Neural crest cell (in vitro differentiated cells): ENCODE measurements at regions not wholly inside any gene's neighbourhood (a gene's known extent, or its start where the extent isn't known, plus 50 kb on each side); places are given as distances from the start of the nearest gene placed in this dataset.
A peak's percentile ranks its signal among the peaks of the same experiment; 100 is the strongest.
"Not testable (repeated sequence)": the region's sequence is repeated elsewhere in the genome, so short reads cannot be mapped to it uniquely, and the experiment has no call there.

Source experiments
- DNase-seq: peaks from one replicate; pipeline ENCODE4 v3.0.0; 2021; ENCODE audit warnings: low read depth, mixed read lengths, low spot score
- H3K27ac Mint-ChIP-seq: one replicate; pipeline ENCODE4 v1.8.0; 2021; ENCODE audit warnings: mild to moderate bottlenecking, mixed read lengths; ENCODE audit not compliant: unreplicated experiment
- H3K27me3 Mint-ChIP-seq: 2 replicates; pipeline ENCODE4 v1.8.0; 2021; ENCODE audit warnings: low read depth, mild to moderate bottlenecking, mixed read lengths
- H3K36me3 Mint-ChIP-seq: 2 replicates; pipeline ENCODE4 v1.8.0; 2021; ENCODE audit warnings: low read depth, mild to moderate bottlenecking, mixed read lengths
- H3K4me1 Mint-ChIP-seq: 2 replicates; pipeline ENCODE4 v1.8.0; 2021; ENCODE audit warnings: mixed read lengths
- H3K4me3 Mint-ChIP-seq: one replicate; pipeline ENCODE4 v1.8.0; 2021; ENCODE audit warnings: mild to moderate bottlenecking, mixed read lengths
- H3K9me3 Mint-ChIP-seq: 2 replicates; pipeline ENCODE4 v1.8.0; 2021; ENCODE audit warnings: mixed read lengths
- TF ChIP-seq, protein P1 (sequence below): fragments of 200-600 bp; sonication (generic); conservative IDR thresholded peaks from 2 replicates; pipeline ENCODE4 v1.5.0; 2021; ENCODE audit warnings: antibody characterized with exemption, mild to moderate bottlenecking

DNA sequence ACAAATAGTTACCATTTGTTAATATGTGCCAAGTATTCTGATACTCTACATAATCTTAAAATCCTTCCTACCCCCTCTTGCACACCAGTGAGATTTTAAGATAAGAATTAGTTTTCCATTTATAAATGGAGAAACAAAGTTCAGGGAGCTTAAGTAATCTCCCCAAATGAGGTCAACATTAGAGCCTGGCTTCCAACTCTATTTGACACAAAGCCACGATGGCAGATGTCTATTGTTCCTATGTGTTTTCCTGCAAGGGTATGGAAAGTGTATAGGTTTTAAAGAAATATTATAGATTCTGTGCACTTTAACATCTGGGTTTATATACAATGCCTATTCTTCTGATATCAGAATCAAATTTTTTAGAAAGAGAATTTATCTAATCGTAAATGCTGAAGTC lies 143.9 kb upstream of the SEMA3C start:
- DNase-seq: no peak
- TF ChIP-seq, protein P1, sequence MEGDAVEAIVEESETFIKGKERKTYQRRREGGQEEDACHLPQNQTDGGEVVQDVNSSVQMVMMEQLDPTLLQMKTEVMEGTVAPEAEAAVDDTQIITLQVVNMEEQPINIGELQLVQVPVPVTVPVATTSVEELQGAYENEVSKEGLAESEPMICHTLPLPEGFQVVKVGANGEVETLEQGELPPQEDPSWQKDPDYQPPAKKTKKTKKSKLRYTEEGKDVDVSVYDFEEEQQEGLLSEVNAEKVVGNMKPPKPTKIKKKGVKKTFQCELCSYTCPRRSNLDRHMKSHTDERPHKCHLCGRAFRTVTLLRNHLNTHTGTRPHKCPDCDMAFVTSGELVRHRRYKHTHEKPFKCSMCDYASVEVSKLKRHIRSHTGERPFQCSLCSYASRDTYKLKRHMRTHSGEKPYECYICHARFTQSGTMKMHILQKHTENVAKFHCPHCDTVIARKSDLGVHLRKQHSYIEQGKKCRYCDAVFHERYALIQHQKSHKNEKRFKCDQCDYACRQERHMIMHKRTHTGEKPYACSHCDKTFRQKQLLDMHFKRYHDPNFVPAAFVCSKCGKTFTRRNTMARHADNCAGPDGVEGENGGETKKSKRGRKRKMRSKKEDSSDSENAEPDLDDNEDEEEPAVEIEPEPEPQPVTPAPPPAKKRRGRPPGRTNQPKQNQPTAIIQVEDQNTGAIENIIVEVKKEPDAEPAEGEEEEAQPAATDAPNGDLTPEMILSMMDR: no peak

DNA sequence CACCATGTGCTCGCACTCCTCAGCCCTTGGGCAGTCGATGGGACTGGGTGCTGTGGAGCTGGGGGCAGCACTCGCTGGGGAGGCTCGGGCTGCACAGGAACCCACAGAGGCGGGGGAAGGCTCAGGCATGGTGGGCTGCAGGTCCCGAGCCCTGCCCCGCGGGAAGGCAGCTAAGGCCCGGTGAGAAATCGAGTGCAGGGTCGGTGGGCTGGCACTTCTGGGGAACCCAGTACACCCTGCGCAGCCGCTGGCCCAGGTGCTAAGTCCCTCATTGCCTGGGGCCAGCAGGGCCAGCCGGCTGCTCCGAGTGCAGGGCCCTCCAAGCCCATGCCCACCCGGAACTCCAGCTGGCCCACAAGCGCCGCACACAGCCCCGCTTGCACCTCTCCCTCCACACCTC lies 138.6 kb upstream of the SEMA3C start:
- not testable (repeated sequence) for H3K9me3 Mint-ChIP-seq, H3K27me3 Mint-ChIP-seq, H3K36me3 Mint-ChIP-seq, H3K4me1 Mint-ChIP-seq, DNase-seq, H3K4me3 Mint-ChIP-seq, H3K27ac Mint-ChIP-seq

More for the DNA sequence above, 143.9 kb upstream of the SEMA3C start:
- Mint-ChIP-seq H3K4me1 (peaks cover 30% of the 10 kb centered on the region), H3K4me3 (no peak overlapping the region), H3K9me3 (no peaks in the 10 kb centered on the region), H3K27me3 (no peaks in the 10 kb centered on the region), H3K27ac (no peak overlapping the region), H3K36me3 (no peaks in the 10 kb centered on the region)

DNA sequence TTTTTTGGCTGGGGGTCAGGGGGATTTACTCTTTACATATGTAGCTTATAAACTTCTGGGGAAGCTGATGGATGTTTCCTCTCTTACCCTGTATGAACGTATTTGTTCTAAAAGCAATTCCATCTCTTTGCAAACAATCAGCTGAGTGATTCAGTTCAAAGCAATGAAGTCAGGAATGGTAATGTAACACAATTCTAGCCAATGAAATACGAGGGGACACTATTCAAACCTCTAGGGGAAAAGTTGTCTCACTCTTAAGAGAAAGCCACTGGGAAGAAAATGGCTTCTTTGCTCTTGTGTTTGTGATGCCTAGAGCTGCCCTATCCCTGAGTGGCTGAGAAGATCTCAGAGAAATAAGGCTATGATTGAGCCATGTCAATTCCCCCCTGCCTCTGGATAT lies 134.8 kb upstream of the SEMA3C start:
- Mint-ChIP-seq H3K4me1 (peaks cover 24% of the 10 kb centered on the region), H3K27ac (no peak overlapping the region), H3K9me3 (peaks cover 21% of the 10 kb centered on the region), H3K36me3 (peaks cover 19% of the 10 kb centered on the region), H3K4me3 (no peak overlapping the region), H3K27me3 (no peaks in the 10 kb centered on the region)
- no peak for DNase-seq
- TF ChIP-seq, protein P1: no peak

DNA sequence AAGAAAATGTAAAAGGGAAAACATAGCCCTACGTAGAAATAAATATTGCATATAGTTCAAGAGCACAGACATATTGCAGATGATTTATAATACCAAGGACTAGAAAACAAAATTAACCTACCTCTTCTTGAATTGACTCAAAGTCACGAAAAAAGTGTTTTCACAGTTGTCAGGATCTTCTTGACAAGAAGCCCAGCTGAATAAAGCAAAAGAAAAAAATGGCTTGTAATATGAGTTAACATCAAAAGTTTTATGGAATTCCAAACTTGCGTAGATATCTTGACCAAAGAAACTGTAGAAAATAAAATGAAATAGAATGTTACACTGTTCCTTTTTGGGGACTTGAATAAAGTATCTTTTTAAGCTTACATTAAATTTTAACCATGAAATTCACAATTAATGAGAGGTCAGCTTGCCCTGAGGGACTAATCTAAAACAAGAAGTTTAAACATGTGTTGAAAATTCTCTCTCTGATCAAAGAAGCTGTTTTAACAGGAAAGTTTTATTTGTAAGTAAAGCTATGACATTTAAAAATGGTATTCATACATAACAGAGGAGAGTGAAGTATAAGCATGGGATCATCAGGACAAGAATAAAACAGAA lies 133.1 kb upstream of the SEMA3C start:
- no peak overlapping the region for H3K4me3 Mint-ChIP-seq
- H3K4me1 Mint-ChIP-seq: peaks cover 24% of the 10 kb centered on the region
- H3K27me3 Mint-ChIP-seq: no peaks in the 10 kb centered on the region
- no peak for DNase-seq
- TF ChIP-seq, protein P1: no peak
- peaks cover 25% of the 10 kb centered on the region for H3K36me3 Mint-ChIP-seq
- H3K27ac Mint-ChIP-seq: peak overlapping the region; percentile 27
- peaks cover 23% of the 10 kb centered on the region for H3K9me3 Mint-ChIP-seq

DNA sequence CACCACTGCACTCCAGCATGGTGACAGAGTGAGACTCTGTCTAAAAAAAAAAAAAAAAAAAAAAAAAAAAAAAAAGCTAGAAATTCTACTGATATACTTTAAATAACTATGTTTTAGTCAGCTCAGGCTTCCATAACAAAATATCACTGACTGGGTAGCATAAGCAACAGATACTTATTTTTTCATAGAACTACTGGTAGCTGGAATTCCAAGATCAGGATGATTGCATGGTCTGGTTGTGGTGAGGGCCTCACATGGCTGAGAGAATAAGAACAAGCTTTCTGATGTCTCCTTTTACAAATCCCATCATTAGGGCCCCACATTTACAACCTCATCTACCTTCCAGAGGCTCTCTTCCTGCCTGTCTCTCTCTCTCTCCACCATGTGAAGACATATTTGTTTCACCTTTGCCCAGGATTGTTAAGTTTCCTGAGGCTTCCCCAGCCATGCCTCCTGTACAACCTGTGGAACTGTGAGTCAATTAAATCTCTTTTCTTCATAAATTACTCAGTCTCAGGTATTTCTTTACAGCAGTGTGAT lies 126.7 kb upstream of the SEMA3C start:
- peaks cover 36% of the 10 kb centered on the region for H3K36me3 Mint-ChIP-seq
- H3K27ac Mint-ChIP-seq: no peak overlapping the region
- TF ChIP-seq, protein P1: no peak
- no peaks in the 10 kb centered on the region for H3K27me3 Mint-ChIP-seq
- peaks cover 26% of the 10 kb centered on the region for H3K9me3 Mint-ChIP-seq
- no peak for DNase-seq
- H3K4me3 Mint-ChIP-seq: no peak overlapping the region
- H3K4me1 Mint-ChIP-seq: no peaks in the 10 kb centered on the region

DNA sequence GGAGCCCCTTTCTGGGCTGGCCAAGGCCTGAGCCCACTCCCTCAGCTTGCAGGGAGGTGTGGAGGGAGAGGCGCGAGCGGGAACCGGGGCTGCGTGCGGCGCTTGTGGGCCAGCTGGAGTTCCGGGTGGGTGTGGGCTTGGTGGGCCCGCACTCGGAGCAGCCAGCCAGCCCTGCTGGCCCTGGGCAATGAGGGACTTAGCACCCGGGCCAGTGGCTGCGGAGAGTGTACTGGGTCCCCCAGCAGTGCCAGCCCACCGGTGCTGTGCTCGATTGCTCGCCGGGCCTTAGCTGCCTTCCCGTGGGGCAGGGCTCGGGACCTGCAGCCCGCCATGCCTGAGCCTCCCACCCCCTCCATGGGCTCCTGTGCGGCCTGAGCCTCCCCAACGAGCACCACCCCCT lies 123.8 kb upstream of the SEMA3C start:
- H3K27ac Mint-ChIP-seq, H3K4me3 Mint-ChIP-seq, DNase-seq, H3K4me1 Mint-ChIP-seq, H3K27me3 Mint-ChIP-seq: not testable (repeated sequence)
- H3K36me3 Mint-ChIP-seq: peaks cover 19% of the 10 kb centered on the region
- H3K9me3 Mint-ChIP-seq: peaks cover 13% of the 10 kb centered on the region
